ENCODE measurements at regions not wholly inside any gene's neighbourhood (a gene's known extent, or its start where the extent isn't known, plus 50 kb on each side); places are given as distances from the start of the nearest gene placed in this dataset.

GRCh38 chr2:217098435-217098834 is 238.6 kb upstream of the TNP1 start:
- TF ChIP-seq POLR2A (IDR thresholded peaks at IDR 0.05) (no peak), CTCF (IDR thresholded peaks at IDR 0.05) (no peak)
